HS-5 (cell line): ENCODE measurements at regions not wholly inside any gene's neighbourhood (a gene's known extent, or its start where the extent isn't known, plus 50 kb on each side); places are given as distances from the start of the nearest gene placed in this dataset.

Experiments
- DNase-seq: peaks from one replicate; pipeline ENCODE4 v3.0.0-alpha.2; 2012; ENCODE audit warnings: low read depth

- DNase-seq: no peak
Measured at GRCh38 chr12:38139456-38139855, 177.1 kb upstream of the ALG10B start.

DNA sequence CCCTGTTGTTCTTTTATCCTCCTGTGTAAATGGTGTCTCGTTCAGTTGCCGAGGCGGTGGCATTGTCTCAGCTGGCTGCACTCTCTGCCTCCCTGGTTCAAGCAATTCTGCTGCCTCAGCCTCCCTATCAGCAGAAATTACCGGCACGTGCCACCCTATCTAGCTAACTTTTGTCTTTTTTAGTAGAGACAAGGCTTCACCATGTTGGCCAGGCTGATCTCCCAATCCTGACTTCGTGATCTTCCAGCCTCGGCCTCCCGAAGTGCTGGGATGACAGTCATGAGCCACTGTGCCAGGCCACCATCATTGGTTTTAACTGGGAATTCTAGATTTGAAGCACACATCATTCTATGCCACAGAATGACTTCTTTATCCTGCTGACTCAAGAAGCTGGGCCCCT is 175.3 kb upstream of the ALG10B start:
- DNase-seq: no peak

DNA sequence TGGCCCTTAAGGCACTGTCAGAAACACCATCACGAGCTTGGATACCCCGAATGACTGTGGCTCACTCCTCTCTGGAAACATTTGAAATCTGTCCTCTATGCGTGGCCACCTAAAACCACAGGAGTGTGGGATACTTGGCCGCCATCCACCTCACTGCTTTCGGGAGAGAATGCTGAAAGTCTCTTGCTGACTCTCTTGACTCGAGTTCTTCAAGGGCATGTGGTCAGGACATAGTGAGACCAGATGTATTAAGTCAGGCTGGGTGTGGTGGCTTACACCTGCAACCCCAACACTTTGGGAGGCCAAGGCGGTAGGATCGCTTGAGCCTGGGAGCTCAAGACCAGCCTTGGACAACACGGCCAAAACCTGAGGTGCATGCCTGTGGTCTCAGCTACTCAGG is 174.7 kb upstream of the ALG10B start:
- no peak for DNase-seq

DNA sequence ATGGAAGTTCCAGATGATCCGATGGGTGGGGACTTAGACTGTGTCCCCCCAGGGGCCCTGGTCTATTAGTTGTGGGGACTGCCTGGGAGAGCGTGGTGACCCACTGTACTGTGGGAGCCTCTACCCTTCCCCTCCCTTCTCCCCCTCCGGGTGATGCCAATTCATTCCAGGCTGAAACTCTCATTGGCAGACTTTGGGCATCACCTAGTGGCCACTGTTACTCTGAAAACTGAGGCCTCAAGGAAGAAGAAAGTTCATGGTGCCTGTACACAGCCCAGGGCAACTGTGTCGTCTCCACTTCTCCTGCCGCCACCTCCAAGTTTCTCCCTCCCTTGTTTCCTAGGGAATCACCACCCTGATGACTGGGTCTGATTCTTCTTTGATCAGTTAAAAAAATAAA is 173.6 kb upstream of the ALG10B start:
- no peak for DNase-seq

GRCh38 chr12:38144049-38144448 is 172.5 kb upstream of the ALG10B start:
- no peak for DNase-seq

DNA sequence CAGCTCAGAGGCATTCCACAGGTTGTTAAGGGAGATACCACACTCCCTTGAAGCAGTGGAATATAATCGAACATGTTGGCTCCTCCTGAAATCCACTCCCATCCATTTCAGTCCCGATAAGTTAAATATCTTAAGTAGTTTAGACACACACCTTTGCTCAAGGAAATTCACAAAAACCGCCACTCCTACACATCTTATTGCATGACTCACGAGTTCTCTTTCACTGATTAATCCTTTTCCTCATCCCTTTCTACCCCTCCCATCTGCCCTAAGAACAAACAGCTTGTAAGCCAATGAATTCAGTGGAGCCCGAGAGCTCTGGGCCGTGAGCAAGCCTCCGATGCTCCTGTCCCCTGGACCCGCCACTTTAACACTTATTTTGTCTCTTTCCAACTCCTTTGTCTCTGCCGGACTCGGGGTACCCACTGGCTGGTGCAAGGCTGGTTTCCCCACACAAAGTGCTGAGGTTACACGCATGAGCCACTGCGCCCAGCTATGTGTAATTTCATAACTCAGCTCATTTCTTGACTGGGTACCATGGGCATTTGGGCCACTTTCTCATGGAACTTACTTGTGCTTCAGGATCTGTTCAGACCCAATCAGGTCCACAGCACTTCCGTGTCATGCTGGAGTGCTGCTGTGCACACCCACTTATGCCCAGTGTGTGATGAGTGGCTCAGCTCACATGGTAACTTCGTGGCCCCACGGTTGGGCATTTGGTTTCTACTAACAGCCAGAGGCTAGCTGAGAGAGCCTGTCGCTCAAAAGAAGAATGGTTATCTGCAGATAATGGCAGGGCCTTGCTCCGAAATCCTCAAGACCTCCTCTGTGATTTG is 171.8 kb upstream of the ALG10B start:
- DNase-seq: no peak

DNA sequence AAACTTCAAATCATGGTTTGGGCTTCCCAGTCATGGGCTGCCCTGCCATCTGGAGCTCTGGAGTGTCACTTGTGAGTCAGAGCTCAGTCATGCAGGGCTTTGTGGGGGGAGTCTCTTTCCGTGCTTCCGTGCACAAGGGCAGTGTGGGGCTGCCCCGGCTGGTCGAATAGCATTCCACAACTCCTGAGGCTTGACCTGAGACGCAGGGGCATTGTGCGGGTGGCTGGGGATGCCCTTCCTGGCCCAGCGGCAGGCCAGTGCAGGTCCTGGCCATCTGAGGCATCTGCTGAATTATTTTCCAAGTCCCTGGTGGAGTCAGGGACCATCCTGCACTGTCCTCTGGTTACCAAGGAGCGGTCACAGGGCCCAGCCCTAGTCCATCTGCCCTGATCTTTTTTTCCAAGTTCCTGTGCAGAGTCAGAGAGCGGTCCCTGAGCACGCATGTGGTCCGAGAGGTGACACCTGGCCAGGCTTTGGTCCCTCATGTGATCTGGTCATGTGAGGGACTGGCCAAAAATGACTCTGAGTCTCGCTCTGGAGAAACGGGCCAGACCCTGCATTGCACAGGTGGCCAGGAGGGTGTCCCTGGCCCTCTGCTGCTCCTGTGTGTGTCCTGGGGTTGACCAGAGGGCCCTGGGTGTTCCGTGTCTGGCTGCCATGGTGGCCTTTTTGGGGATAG is 167.0 kb upstream of the ALG10B start:
- peak; percentile 72 for DNase-seq

GRCh38 chr12:38151991-38152700 is 164.4 kb upstream of the ALG10B start:
- DNase-seq: no peak

- DNase-seq: no peak
Measured at GRCh38 chr12:38152816-38153736, 163.5 kb upstream of the ALG10B start.

- no peak for DNase-seq
Measured at GRCh38 chr12:38153737-38154061, 162.9 kb upstream of the ALG10B start.

DNA sequence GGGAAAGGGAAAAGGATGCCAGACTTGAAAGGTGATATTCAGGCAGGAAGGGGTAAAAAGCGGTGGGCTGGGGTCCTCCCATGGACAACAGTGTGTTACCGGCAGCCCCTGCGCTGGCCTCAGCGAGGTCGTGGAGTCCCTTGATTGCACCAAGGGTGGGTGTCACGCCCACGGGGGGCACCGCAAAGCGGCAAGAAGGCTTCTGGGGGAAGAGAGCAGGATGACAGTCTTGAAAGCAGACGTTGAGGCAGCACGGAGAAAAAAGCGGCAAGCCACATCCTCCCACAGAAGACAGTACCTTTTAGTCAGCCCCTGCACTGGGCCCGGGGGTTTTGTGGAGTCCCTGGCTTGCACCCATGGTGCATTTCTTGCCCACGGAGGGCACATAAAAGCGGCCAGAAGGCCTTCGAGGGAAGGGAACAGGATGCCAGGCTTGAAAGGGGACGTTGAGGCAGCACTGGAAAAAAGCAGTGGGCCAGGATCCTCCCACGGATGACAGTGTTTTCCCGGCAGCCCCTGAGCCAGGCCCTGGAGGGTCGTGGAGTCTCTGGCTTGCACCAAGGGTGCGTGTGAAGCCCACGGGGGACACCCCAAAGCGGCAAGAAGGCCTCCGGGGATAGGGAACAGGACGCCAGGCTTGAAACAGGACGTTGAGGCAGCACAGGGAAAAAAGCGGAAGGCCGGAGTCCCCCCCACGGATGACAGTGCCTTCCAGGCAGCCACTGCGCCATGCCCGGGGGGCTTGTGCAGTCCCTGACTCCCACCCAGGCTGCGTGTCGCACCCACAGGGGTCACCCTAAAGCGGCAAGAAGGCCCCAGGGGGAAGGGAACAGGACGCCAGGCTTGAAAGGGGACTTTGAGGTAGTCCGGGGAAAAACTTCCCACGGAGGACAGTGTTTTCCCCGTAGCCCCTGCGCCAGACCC is 162.2 kb upstream of the ALG10B start:
- no peak for DNase-seq

DNA sequence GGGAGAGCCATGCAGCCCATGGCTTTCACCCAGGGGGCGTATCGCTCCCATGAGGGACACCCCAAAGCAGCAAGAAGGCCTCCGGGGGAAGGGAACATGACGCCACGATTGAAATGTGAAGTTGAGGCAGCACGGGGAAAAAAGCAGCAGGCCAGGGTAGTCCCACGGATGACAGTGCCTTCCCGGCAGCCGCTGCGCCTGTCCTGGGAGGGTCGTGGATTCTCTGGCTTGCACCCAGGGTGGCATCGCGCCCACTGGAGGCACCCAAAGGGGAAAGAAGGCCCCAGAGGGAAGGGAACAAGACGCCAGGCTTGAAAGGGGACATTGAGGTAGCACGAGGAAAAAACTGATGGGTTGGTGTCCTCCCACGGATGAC is 161.6 kb upstream of the ALG10B start:
- DNase-seq: no peak

GRCh38 chr12:38155526-38156496 is 160.8 kb upstream of the ALG10B start:
- no peak for DNase-seq

GRCh38 chr12:38156497-38157245 is 159.9 kb upstream of the ALG10B start:
- DNase-seq: no peak

- DNase-seq: no peak
Measured at GRCh38 chr12:38157274-38157932, 159.2 kb upstream of the ALG10B start.

DNA sequence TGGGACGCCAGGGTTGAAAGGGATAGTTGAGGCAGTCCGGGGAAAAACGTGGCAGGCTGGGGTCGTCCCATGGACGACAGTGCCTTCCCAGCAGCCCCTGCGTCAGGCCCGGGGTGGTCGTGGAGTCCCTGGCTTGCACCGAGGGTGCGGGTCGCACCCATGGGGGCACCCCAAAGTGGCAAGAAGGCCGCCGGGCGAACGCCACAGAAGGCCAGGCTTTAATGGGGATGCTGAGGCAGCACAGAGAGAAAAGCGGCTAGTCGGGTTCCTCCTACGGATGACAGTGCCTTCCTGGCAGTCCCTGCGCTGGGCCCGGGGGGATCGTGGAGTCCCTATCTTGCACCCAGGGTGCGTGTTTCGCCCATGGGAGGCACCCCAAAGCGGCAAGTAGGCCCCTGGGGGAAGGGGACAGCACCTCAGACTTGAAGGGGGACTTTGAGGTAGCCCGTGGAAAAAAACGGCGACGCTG is 158.6 kb upstream of the ALG10B start:
- no peak for DNase-seq

DNA sequence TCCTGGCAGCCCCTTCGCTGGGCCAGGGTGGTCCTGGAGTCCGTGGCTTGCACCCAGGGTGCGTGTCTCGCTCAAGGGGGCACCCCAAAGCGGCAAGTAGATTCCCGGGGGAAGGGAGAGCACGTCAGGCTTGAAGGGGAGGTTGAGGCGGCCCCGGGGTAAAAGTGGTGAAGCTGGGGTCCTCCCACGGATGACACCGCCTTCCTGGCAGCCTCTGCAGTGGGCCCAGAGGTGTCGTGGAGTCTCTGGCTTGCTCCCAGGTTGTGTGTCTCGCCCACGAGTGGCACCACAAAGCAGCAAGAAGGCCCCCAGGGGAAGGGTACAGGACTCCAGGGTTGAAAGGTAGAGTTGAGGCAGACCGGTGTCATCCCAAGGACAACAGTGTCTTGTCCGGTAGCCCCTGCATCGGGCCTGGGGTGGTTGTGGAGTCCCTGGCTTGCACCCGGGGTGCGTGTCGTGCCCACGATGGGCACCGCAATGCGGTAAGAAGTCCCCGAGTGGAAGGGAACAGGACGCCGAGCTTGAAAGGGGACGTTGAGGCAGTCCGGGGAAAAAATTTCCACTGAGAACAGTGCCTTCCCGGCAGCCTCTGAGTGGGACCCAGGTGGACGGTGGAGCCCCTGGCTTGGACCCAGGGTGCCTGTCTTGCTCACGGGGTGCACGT is 158.0 kb upstream of the ALG10B start:
- DNase-seq: no peak

GRCh38 chr12:38159092-38159551 is 157.5 kb upstream of the ALG10B start:
- DNase-seq: no peak
